T-cell (primary cell): ENCODE measurements at regions not wholly inside any gene's neighbourhood (a gene's known extent, or its start where the extent isn't known, plus 50 kb on each side); places are given as distances from the start of the nearest gene placed in this dataset.
"Not testable (repeated sequence)": the region's sequence is repeated elsewhere in the genome, so short reads cannot be mapped to it uniquely, and the experiment has no call there.

Experiments used
- ATAC-seq, 4 experiments: fragments of 200-7000 bp in 3 of 4; fragments of 150-1000 bp in 1 of 4; cut with Tn5 transposase; replicated peaks in 1 of 4; 1 replicate in 3 of 4; 2 replicates in 1 of 4; pipeline ENCODE4 v1.10.0; 2021; ENCODE audit warnings: moderate library complexity in 3 of 4, mild to moderate bottlenecking in 2 of 4, moderate number of reproducible peaks in 1 of 4
- CTCF ChIA-PET, 2 donors: fragments of 300-600 bp; sonication (Branson Sonifier 250); formaldehyde crosslinking; loops; one replicate each; lab custom pipeline; 2022; ENCODE audit warnings: antibody characterized with exemption in 2 of 2; lab: Charles Lee
- POLR2A ChIA-PET, 2 donors: fragments of 300-600 bp; sonication (Branson Sonifier 250); formaldehyde crosslinking; loops; one replicate each; lab custom pipeline; 2022; ENCODE audit warnings: antibody characterized with exemption in 2 of 2; lab: Charles Lee
- DNase-seq, 35 experiments: peaks; one replicate each; pipeline versions ENCODE4 v3.0.0 to v3.0.0-alpha.2; 2013 to 2023
- H3K27ac ChIP-seq: one replicate; pipeline ENCODE4 v1.5.1; 2013; ENCODE audit warnings: low read length
- H3K27me3 ChIP-seq, 2 experiments: replicated peaks in 1 of 2; 1 replicate in 1 of 2; 2 replicates in 1 of 2; pipeline versions ENCODE4 v1.6.1 to v1.7.0; 2013; ENCODE audit warnings: low read length in 1 of 2, mixed read lengths in 1 of 2; ENCODE audit not compliant: control insufficient read depth in 2 of 2, insufficient read depth in 2 of 2; ENCODE audit errors: extremely low read depth in 1 of 2
- H3K36me3 ChIP-seq, 2 donors: 1 replicate in 1 of 2; 2 replicates in 1 of 2; pipeline versions ENCODE4 v1.6.1 to v1.7.0; 2013; ENCODE audit warnings: low read length in 1 of 2; ENCODE audit not compliant: control insufficient read depth in 2 of 2, insufficient read depth in 1 of 2; ENCODE audit errors: extremely low read depth in 1 of 2
- H3K4me1 ChIP-seq, 2 experiments: 1 replicate in 1 of 2; 2 replicates in 1 of 2; pipeline versions ENCODE4 v1.6.1 to v1.7.0; 2013; ENCODE audit warnings: low read length in 2 of 2, mixed read lengths in 1 of 2; ENCODE audit not compliant: insufficient read depth in 2 of 2, control insufficient read depth in 1 of 2; ENCODE audit errors: extremely low read depth in 1 of 2
- H3K4me3 ChIP-seq, 2 donors: 1 replicate in 1 of 2; 2 replicates in 1 of 2; pipeline versions ENCODE4 v1.5.1 to v1.7.0; 2013; ENCODE audit warnings: mild to moderate bottlenecking in 2 of 2, low read length in 1 of 2, moderate library complexity in 1 of 2; ENCODE audit not compliant: control insufficient read depth in 1 of 2; ENCODE audit errors: extremely low read depth in 1 of 2
- H3K9me3 ChIP-seq: 2 replicates; pipeline ENCODE4 v1.7.0; 2013
- H3K27ac Mint-ChIP-seq, 2 donors: one replicate each; pipeline ENCODE4 v1.8.0; 2020 to 2021; ENCODE audit warnings: mild to moderate bottlenecking in 2 of 2, mixed read lengths in 2 of 2
- H3K27me3 Mint-ChIP-seq, 2 donors: one replicate each; pipeline ENCODE4 v1.8.0; 2021 to 2022; ENCODE audit warnings: mixed read lengths in 2 of 2
- H3K36me3 Mint-ChIP-seq: one replicate; pipeline ENCODE4 v1.8.0; 2021; ENCODE audit warnings: mixed read lengths
- H3K4me1 Mint-ChIP-seq, 3 donors: one replicate each; pipeline ENCODE4 v1.8.0; 2020 to 2022; ENCODE audit warnings: mixed read lengths in 3 of 3, mild to moderate bottlenecking in 1 of 3
- H3K4me3 Mint-ChIP-seq, 3 donors: one replicate each; pipeline ENCODE4 v1.8.0; 2020 to 2022; ENCODE audit warnings: mild to moderate bottlenecking in 3 of 3, mixed read lengths in 3 of 3, moderate library complexity in 3 of 3
- H3K9me3 Mint-ChIP-seq, 3 donors: one replicate each; pipeline ENCODE4 v1.8.0; 2020 to 2022; ENCODE audit warnings: mixed read lengths in 3 of 3
- WGBS: methylation state at CpG from one replicate; pipeline ENCODE4 v1.1.5; 2013; ENCODE audit warnings: missing lambda C conversion rate; ENCODE audit not compliant: insufficient coverage; 5-methylcytosine and 5-hydroxymethylcytosine counted together

DNA sequence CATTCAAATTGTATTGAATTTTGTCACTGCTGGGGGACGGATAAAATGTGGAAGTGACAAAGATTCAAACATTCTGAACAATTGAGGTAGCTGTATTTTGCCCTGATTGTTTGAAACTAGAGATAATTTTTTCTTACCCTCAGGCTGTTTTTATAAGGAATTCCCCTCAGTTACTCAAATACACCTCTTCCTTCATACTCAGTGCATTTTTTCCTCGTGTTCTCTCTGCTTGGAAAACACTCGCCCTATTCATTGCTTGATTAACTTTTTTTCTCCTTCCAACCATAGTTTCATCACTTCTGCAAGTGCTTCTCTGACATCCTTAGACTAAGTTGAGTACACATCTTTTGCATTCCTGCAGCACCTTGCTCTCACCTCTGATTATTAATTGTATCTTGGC lies 454.5 kb upstream of the FAM174A start:
- H3K4me1 ChIP-seq, H3K9me3 ChIP-seq, H3K4me3 Mint-ChIP-seq, H3K36me3 Mint-ChIP-seq, DNase-seq, CTCF ChIA-PET, H3K4me3 ChIP-seq, H3K4me1 Mint-ChIP-seq, H3K27ac Mint-ChIP-seq, ATAC-seq, H3K9me3 Mint-ChIP-seq, H3K36me3 ChIP-seq, H3K27ac ChIP-seq, H3K27me3 Mint-ChIP-seq, POLR2A ChIA-PET, H3K27me3 ChIP-seq: not testable (repeated sequence)
- WGBS = no CpG with 5 or more reads among the region's 3 CpGs

DNA sequence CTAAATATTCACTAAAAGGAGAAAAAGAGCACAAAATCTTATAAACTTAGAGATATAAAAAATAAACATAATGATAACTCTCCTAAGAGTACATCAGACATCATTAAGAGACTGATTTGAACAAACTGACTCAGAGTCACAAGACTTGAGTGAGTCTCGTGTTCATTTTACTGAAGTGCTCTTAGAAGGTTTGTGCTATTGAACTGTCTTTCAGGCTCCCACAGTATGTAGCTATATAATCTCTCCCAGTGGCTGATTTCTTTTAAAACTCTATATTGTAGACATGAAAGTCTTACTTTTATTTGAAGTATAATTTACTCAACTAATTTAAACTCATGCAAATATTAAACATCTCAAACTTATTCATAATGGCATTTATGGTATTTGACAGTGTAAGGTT lies 456.0 kb upstream of the FAM174A start:
- DNase-seq, H3K27me3 ChIP-seq, H3K4me1 Mint-ChIP-seq, POLR2A ChIA-PET, H3K36me3 ChIP-seq, H3K9me3 Mint-ChIP-seq, H3K9me3 ChIP-seq, ATAC-seq, H3K27me3 Mint-ChIP-seq, CTCF ChIA-PET, H3K36me3 Mint-ChIP-seq, H3K27ac Mint-ChIP-seq, H3K27ac ChIP-seq, H3K4me3 ChIP-seq, H3K4me1 ChIP-seq, H3K4me3 Mint-ChIP-seq: not testable (repeated sequence)
- no CpG with 5 or more reads among the region's 1 CpG for WGBS

DNA sequence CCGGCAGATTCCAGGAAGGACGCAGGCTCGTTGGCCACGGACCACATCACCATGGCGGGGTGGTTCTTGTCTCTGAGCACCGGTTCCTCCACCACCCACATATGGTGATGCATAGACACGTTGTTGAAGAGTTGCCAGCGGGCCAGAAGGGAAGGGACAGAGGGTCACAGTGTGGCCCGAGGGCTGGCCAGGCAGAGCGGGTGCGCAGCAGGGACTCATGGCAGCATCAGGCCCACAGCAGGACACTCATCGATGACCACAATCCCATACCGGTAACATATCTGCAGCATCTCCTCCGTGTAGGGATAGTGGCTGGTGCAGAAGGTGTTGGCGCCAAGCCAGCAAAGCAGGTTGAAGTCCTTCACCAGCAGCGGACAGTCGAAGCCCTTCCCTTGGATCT lies 469.2 kb upstream of the FAM174A start:
- H3K36me3 Mint-ChIP-seq, POLR2A ChIA-PET, H3K4me1 Mint-ChIP-seq, H3K27me3 Mint-ChIP-seq, H3K9me3 ChIP-seq, H3K9me3 Mint-ChIP-seq, H3K27ac ChIP-seq, H3K36me3 ChIP-seq, H3K4me3 ChIP-seq, H3K27ac Mint-ChIP-seq, DNase-seq, CTCF ChIA-PET, H3K27me3 ChIP-seq, H3K4me3 Mint-ChIP-seq, H3K4me1 ChIP-seq, ATAC-seq: not testable (repeated sequence)
- no CpG with 5 or more reads among the region's 17 CpGs for WGBS

DNA sequence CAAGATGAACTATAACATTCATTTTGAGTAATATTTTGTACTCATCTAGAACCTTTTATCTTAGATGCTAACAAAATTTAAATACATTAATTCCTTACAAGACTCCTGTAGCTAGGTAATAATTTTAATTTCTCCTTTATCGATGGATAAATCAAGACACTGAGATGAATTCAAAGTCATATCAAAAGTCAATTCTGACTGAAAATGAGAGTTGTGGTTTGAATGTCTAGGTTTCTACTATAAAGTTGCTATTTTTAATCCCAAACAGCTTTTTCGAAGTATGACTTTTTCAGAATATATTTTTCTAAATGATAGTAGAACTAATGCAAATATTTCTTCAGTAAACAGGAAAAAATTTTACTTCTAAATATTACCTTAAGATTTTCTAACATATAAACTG lies 491.7 kb upstream of the FAM174A start:
- Mint-ChIP-seq H3K4me1 (no peaks in the 10 kb centered on the region), H3K36me3 (no peaks in the 10 kb centered on the region), H3K27me3 (no peaks in the 10 kb centered on the region), H3K9me3 (no peaks in the 10 kb centered on the region), H3K27ac (no peak overlapping the region), H3K4me3 (no peak overlapping the region)
- Histone ChIP-seq H3K27ac (no peak overlapping the region), H3K4me1 (no peaks in the 10 kb centered on the region), H3K27me3 (no peaks in the 10 kb centered on the region), H3K4me3 (no peak overlapping the region), H3K9me3 (no peaks in the 10 kb centered on the region), H3K36me3 (no peaks in the 10 kb centered on the region)
- ChIA-PET POLR2A (no interaction called here), CTCF (no interaction called here)
- WGBS = no CpG with 5 or more reads among the region's 2 CpGs
- DNase-seq = no peak
- no peak for ATAC-seq

DNA sequence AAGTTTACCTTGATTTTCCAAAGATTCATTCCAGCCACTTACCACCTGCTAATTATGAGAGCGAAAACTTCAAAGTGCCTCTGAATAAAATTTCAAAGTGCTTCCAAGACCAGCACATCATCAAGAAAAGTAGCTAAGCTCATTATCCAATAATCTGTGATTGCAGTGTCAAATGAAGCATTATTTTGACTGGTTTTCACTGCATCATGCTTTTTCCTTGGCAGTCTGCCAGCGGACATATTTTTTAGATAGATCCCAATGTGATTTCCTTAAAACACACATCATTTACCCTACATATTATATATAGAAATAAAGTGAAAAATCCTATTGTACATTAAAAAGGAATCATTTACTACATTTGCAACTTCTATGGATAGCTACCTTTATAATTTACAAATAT lies 508.6 kb upstream of the FAM174A start:
- Mint-ChIP-seq H3K36me3 (no peaks in the 10 kb centered on the region), H3K27me3 (no peaks in the 10 kb centered on the region), H3K4me1 (no peaks in the 10 kb centered on the region), H3K9me3 (peaks cover 0 to 6% (median 5%) of the 10 kb centered on the region in 3 donors), H3K4me3 (no peak overlapping the region), H3K27ac (no peak overlapping the region)
- ChIA-PET CTCF (no interaction called here), POLR2A (interaction anchor here in 1 of 2 donors (0.5 kb wide), 1 partner anchor 16 kb away, joined by 18 read pairs; no protein-coding TSS in a partner anchor)
- Histone ChIP-seq H3K4me1 (no peaks in the 10 kb centered on the region), H3K27ac (no peak overlapping the region), H3K36me3 (no peaks in the 10 kb centered on the region), H3K4me3 (no peak overlapping the region), H3K9me3 (no peaks in the 10 kb centered on the region), H3K27me3 (no peaks in the 10 kb centered on the region)
- ATAC-seq (no peak), DNase-seq (no peak)
- WGBS = 100% methylated on average over 1 of the region's 2 CpGs

DNA sequence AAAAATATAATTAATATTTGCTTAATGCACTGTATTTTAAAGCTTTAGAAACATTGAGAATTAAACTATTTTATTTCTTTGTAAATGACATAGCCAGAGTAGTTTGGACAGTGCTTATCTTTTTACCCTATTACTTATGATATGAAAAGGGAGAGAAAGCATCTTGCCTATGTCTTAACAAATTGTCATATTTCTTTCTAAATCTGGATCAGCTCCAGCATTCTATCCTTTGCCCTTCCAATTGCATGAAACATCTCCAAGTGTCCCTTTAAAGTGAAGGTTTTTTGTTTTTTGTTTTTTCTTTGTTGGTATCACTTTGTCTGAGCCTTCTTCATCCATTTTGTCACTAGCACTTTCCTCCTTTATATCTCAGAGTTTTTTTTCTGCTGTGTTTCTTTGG lies 511.6 kb upstream of the FAM174A start:
- DNase-seq = no peak
- no peaks in the 10 kb centered on the region for H3K27me3 ChIP-seq
- no peak overlapping the region for H3K27ac Mint-ChIP-seq
- H3K4me1 Mint-ChIP-seq = no peaks in the 10 kb centered on the region
- no peak overlapping the region for H3K4me3 Mint-ChIP-seq
- no peak overlapping the region for H3K4me3 ChIP-seq
- ATAC-seq = no peak
- no peaks in the 10 kb centered on the region for H3K9me3 ChIP-seq
- no peak overlapping the region for H3K27ac ChIP-seq
- no peaks in the 10 kb centered on the region for H3K4me1 ChIP-seq
- no peaks in the 10 kb centered on the region for H3K36me3 ChIP-seq
- H3K36me3 Mint-ChIP-seq = no peaks in the 10 kb centered on the region
- ChIA-PET CTCF (interaction anchor here in 1 of 2 donors (0.6 kb wide), 1 partner anchor 163 kb away, joined by 3 read pairs; no protein-coding TSS in a partner anchor), POLR2A (no interaction called here)
- H3K9me3 Mint-ChIP-seq = peaks cover 0 to 8% (median 4%) of the 10 kb centered on the region in 3 donors
- no peaks in the 10 kb centered on the region for H3K27me3 Mint-ChIP-seq

DNA sequence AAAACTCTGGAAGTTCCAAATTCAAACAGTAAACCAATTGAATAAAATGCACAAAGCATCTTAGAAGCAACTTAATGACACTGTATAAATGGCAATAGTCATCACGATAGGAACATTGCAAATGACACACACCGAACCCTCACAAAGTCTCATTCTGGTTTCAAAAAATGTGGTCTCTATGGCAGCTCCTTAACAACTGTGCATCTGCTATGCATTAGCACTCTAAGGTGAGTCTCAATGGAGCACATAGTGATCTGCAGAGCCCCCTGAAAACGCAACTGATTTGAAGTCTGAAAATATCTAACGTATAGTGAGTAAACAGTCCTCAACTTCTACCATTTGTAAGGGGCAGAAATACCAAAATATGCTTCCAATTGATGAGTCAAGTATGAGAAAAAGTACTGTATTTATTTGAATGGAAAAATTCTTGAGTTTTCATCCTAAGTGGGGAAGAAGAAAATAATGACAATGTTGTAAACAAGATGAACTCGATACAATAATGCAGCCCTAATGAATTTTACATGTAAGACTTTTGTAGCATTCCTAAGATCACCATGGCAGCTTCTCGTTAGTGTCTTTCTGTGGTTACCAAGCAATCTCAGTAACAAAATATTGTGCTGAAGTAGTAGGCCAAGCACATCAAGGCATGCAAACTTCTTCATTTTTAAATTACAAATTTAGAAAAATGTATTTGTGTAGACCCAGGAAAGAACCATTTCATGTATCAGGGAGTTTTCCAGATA lies 517.5 kb upstream of the FAM174A start:
- ChIA-PET CTCF (no interaction called here), POLR2A (no interaction called here)
- Histone ChIP-seq H3K36me3 (no peaks in the 10 kb centered on the region), H3K4me1 (no peaks in the 10 kb centered on the region), H3K9me3 (no peaks in the 10 kb centered on the region), H3K27me3 (no peaks in the 10 kb centered on the region), H3K27ac (no peak overlapping the region), H3K4me3 (no peak overlapping the region)
- Mint-ChIP-seq H3K27me3 (no peaks in the 10 kb centered on the region), H3K9me3 (peaks cover 3 to 4% (median 3%) of the 10 kb centered on the region in 3 donors), H3K36me3 (no peaks in the 10 kb centered on the region), H3K4me1 (no peaks in the 10 kb centered on the region), H3K27ac (no peak overlapping the region), H3K4me3 (no peak overlapping the region)
- ATAC-seq (no peak), DNase-seq (no peak)
- WGBS = 93% methylated on average over 2 of the region's 6 CpGs
